ENCODE measurements at regions not wholly inside any gene's neighbourhood (a gene's known extent, or its start where the extent isn't known, plus 50 kb on each side); places are given as distances from the start of the nearest gene placed in this dataset.
"Not testable (repeated sequence)": the region's sequence is repeated elsewhere in the genome, so short reads cannot be mapped to it uniquely, and the experiment has no call there.

DNA sequence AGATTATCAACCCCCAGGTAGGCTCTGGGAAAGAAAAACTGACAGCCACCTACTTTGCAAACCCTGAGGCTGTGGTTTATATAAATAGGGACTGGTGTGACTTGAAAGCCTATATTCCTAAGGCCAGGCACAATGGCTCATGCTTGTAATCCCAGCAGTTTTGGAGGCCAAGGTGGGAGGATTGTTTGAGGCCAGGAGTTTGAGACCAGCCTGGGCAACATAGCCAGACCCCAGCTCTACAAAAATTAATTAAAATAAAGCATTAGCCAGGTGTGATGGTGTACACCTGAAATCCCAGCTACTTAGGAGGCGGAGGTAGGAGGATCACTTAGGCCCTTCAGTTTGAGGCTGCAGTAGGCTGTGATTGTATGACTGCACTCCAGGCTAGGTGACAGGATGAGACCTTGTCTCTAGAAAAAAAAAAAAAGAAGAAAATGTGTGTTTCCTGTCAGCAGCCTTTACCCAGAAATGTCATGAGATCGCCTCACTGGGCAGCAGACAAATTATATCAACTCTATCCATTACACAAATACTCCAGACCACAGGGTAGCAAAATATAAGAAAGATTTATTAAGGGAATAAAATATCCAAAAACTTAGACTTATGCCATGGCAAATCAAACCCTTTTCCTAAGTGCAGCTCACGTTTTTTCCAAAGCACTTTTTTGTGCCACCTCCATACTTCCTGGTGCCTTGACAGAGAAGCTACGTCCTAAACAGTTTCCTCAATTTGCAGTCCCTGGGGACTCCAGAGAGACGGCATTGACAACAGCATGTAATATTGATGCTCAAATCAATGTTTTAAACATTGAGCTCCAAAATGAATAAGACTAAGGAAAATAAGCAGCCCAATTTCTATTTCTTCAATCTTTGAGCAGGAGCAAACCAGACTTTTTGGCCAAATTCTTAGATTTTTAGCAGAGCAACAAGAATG is 190.8 kb upstream of the NDUFV2 start:
- H3K27me3 ChIP-seq (ENCODE audit: insufficient read depth, low read length, poor library complexity) = no peaks in the 10 kb centered on the region
- peaks cover 2% of the 10 kb centered on the region; the same call in 1 of the 2 replicates for H3K4me1 ChIP-seq (ENCODE audit: insufficient read depth, low read length)
- no peak for TF ChIP-seq EZH2 (IDR thresholded peaks at IDR 0.05; ENCODE audit: borderline replicate concordance, low read depth, low read length, severe bottlenecking)
- H3K4me3 ChIP-seq (ENCODE audit: low read depth in 1 of 2, low read length in 2 of 2) = no peak overlapping the region
- no peak for DNase-seq
- no peak overlapping the region for H2AFZ ChIP-seq (ENCODE audit: low read depth, low read length)
- ATAC-seq (ENCODE audit: insufficient read depth, low read depth) = no peak
- no peak overlapping the region for H3K9ac ChIP-seq (ENCODE audit: low read depth, low read length)
- H3K9me3 ChIP-seq (ENCODE audit: insufficient read depth, low read length, severe bottlenecking) = no peaks in the 10 kb centered on the region
- no peaks in the 10 kb centered on the region for H4K20me1 ChIP-seq (ENCODE audit: insufficient read depth, low read length)
- no peak overlapping the region for H3K4me2 ChIP-seq (ENCODE audit: insufficient read depth, low read length)
- H3K27ac ChIP-seq (ENCODE audit: low read length) = no peak overlapping the region
- no peaks in the 10 kb centered on the region for H3K36me3 ChIP-seq (ENCODE audit: insufficient read depth, low read length)
- H3K79me2 ChIP-seq (ENCODE audit: insufficient read depth, low read length) = no peaks in the 10 kb centered on the region

- Histone ChIP-seq H3K9ac (ENCODE audit: low read depth, low read length) (no peak overlapping the region), H3K4me1 (ENCODE audit: insufficient read depth, low read length) (peaks cover 2% of the 10 kb centered on the region; the same call in 1 of the 2 replicates), H3K4me3 (ENCODE audit: low read depth in 1 of 2, low read length in 2 of 2) (no peak overlapping the region), H3K36me3 (ENCODE audit: insufficient read depth, low read length) (no peaks in the 10 kb centered on the region), H3K27me3 (ENCODE audit: insufficient read depth, low read length, poor library complexity) (no peaks in the 10 kb centered on the region), H3K9me3 (ENCODE audit: insufficient read depth, low read length, severe bottlenecking) (no peaks in the 10 kb centered on the region), H3K79me2 (ENCODE audit: insufficient read depth, low read length) (no peaks in the 10 kb centered on the region), H3K27ac (ENCODE audit: low read length) (no peak overlapping the region), H4K20me1 (ENCODE audit: insufficient read depth, low read length) (no peaks in the 10 kb centered on the region), H3K4me2 (ENCODE audit: insufficient read depth, low read length) (no peak overlapping the region), H2AFZ (ENCODE audit: low read depth, low read length) (no peak overlapping the region)
- no peak for DNase-seq
- ATAC-seq (ENCODE audit: insufficient read depth, low read depth) = no peak
- TF ChIP-seq, protein P1, sequence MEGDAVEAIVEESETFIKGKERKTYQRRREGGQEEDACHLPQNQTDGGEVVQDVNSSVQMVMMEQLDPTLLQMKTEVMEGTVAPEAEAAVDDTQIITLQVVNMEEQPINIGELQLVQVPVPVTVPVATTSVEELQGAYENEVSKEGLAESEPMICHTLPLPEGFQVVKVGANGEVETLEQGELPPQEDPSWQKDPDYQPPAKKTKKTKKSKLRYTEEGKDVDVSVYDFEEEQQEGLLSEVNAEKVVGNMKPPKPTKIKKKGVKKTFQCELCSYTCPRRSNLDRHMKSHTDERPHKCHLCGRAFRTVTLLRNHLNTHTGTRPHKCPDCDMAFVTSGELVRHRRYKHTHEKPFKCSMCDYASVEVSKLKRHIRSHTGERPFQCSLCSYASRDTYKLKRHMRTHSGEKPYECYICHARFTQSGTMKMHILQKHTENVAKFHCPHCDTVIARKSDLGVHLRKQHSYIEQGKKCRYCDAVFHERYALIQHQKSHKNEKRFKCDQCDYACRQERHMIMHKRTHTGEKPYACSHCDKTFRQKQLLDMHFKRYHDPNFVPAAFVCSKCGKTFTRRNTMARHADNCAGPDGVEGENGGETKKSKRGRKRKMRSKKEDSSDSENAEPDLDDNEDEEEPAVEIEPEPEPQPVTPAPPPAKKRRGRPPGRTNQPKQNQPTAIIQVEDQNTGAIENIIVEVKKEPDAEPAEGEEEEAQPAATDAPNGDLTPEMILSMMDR (IDR thresholded peaks at IDR 0.05; ENCODE audit: borderline replicate concordance, extremely low read depth, low read length, poor library complexity, severe bottlenecking) = no peak
- TF ChIP-seq EZH2 (IDR thresholded peaks at IDR 0.05; ENCODE audit: borderline replicate concordance, low read depth, low read length, severe bottlenecking) = no peak
Observed at GRCh38 chr18:8912348-8913326, 189.9 kb upstream of the NDUFV2 start.

DNA sequence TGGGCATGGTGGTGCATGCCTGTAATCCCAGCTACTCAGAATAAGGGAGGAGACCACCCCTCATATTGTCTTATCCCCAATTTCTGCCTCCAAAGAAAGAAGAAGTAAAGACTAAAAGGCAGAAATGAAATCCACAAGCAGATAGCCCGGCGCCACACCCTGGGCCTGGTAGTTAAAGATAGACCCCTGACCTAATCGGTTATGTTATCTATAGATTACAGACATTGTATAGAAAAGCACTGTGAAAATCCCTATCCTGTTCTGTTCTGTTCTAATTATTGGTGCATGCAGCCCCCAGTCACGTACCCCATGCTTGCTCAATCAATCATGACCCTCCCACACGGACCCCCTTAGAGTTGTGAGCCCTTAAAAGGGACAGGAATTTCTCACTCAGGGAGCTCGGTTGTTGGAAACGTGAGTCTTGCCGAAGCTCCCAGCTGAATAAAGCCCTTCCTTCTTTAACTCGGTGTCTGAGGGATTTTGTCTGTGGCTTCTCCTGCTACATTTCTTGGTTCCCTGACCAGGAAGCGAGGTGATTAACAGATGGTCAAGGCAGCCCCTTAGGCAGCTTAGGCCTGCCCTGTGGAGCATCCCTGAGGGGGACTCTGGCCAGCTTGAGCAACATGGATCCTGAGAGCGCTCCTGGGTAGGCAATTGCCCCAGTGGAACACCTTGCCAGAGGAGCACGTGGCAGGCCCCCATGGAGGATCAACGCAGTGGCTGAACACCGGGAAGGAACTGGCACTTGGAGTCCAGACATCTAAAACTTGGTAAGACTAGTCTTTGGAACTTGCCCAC is 188.7 kb upstream of the NDUFV2 start:
- not testable (repeated sequence) for H3K9ac ChIP-seq (ENCODE audit: low read depth, low read length); ATAC-seq (ENCODE audit: insufficient read depth, low read depth); H3K4me2 ChIP-seq (ENCODE audit: insufficient read depth, low read length); H3K79me2 ChIP-seq (ENCODE audit: insufficient read depth, low read length); H2AFZ ChIP-seq (ENCODE audit: low read depth, low read length); H3K4me1 ChIP-seq (ENCODE audit: insufficient read depth, low read length); H3K4me3 ChIP-seq (ENCODE audit: low read depth in 1 of 2, low read length in 2 of 2); H3K36me3 ChIP-seq (ENCODE audit: insufficient read depth, low read length); H3K27ac ChIP-seq (ENCODE audit: low read length); H3K27me3 ChIP-seq (ENCODE audit: insufficient read depth, low read length, poor library complexity); DNase-seq; H4K20me1 ChIP-seq (ENCODE audit: insufficient read depth, low read length); H3K9me3 ChIP-seq (ENCODE audit: insufficient read depth, low read length, severe bottlenecking)

- not testable (repeated sequence) for ATAC-seq (ENCODE audit: insufficient read depth, low read depth); H3K4me1 ChIP-seq (ENCODE audit: insufficient read depth, low read length); H3K9me3 ChIP-seq (ENCODE audit: insufficient read depth, low read length, severe bottlenecking); H3K4me3 ChIP-seq (ENCODE audit: low read depth in 1 of 2, low read length in 2 of 2); H3K4me2 ChIP-seq (ENCODE audit: insufficient read depth, low read length); H3K9ac ChIP-seq (ENCODE audit: low read depth, low read length); H4K20me1 ChIP-seq (ENCODE audit: insufficient read depth, low read length); H2AFZ ChIP-seq (ENCODE audit: low read depth, low read length); DNase-seq; H3K79me2 ChIP-seq (ENCODE audit: insufficient read depth, low read length); H3K27me3 ChIP-seq (ENCODE audit: insufficient read depth, low read length, poor library complexity); H3K36me3 ChIP-seq (ENCODE audit: insufficient read depth, low read length); H3K27ac ChIP-seq (ENCODE audit: low read length)
Observed at GRCh38 chr18:8914404-8915264, 187.9 kb upstream of the NDUFV2 start.

- H3K4me2 ChIP-seq (ENCODE audit: insufficient read depth, low read length); H3K4me1 ChIP-seq (ENCODE audit: insufficient read depth, low read length); H2AFZ ChIP-seq (ENCODE audit: low read depth, low read length); H3K27ac ChIP-seq (ENCODE audit: low read length); H3K79me2 ChIP-seq (ENCODE audit: insufficient read depth, low read length); DNase-seq; H3K27me3 ChIP-seq (ENCODE audit: insufficient read depth, low read length, poor library complexity); H3K9me3 ChIP-seq (ENCODE audit: insufficient read depth, low read length, severe bottlenecking); H3K9ac ChIP-seq (ENCODE audit: low read depth, low read length); ATAC-seq (ENCODE audit: insufficient read depth, low read depth); H3K4me3 ChIP-seq (ENCODE audit: low read depth in 1 of 2, low read length in 2 of 2); H3K36me3 ChIP-seq (ENCODE audit: insufficient read depth, low read length); H4K20me1 ChIP-seq (ENCODE audit: insufficient read depth, low read length): not testable (repeated sequence)
Observed at GRCh38 chr18:8920856-8921787, 181.4 kb upstream of the NDUFV2 start.

All from DND-41 (cell line).